Smooth muscle cell (in vitro differentiated cells): ENCODE measurements at regions not wholly inside any gene's neighbourhood (a gene's known extent, or its start where the extent isn't known, plus 50 kb on each side); places are given as distances from the start of the nearest gene placed in this dataset.
A peak's percentile ranks its signal among the peaks of the same experiment; 100 is the strongest.

ENCODE experiments used
- DNase-seq: peaks from one replicate; lab custom pipeline; 2025; ENCODE audit not compliant: unreplicated experiment; lab: John Stamatoyannopoulos, UW
- H2AFZ ChIP-seq: fragments of 200-600 bp; sonication (generic); 2 replicates; pipeline ENCODE4 v1.6.0; 2016; ENCODE audit warnings: antibody characterized with exemption, low read depth, mild to moderate bottlenecking
- H3F3A ChIP-seq: fragments of 200-600 bp; sonication (generic); 2 replicates; pipeline ENCODE4 v1.6.0; 2017; ENCODE audit warnings: antibody characterized with exemption, low read depth
- H3K27ac ChIP-seq: fragments of 200-600 bp; sonication (generic); 2 replicates; pipeline ENCODE4 v1.5.1; 2016; ENCODE audit warnings: low read depth, mild to moderate bottlenecking
- H3K27me3 ChIP-seq: fragments of 200-600 bp; sonication (generic); 2 replicates; pipeline ENCODE4 v1.6.1; 2016; ENCODE audit warnings: low read depth, mild to moderate bottlenecking
- H3K36me3 ChIP-seq: fragments of 200-600 bp; sonication (generic); 2 replicates; pipeline ENCODE4 v1.5.1; 2016; ENCODE audit warnings: low read depth
- H3K4me1 ChIP-seq: fragments of 200-600 bp; sonication (generic); 2 replicates; pipeline ENCODE4 v1.5.1; 2016; ENCODE audit warnings: low read depth
- H3K4me2 ChIP-seq: fragments of 200-600 bp; sonication (generic); 2 replicates; pipeline ENCODE4 v1.6.0; 2016; ENCODE audit warnings: mild to moderate bottlenecking
- H3K4me3 ChIP-seq: fragments of 200-600 bp; sonication (generic); 2 replicates; pipeline ENCODE4 v1.5.1; 2016; ENCODE audit warnings: mild to moderate bottlenecking
- H3K79me2 ChIP-seq: fragments of 200-600 bp; sonication (generic); 2 replicates; pipeline ENCODE4 v1.6.0; 2016; ENCODE audit warnings: low read depth, mild to moderate bottlenecking
- H3K9ac ChIP-seq: fragments of 200-600 bp; sonication (generic); 2 replicates; pipeline ENCODE4 v1.6.0; 2016; ENCODE audit warnings: low read depth
- H3K9me3 ChIP-seq: fragments of 200-600 bp; sonication (generic); replicated peaks from 2 replicates; pipeline ENCODE4 v1.5.1; 2016; ENCODE audit warnings: low read depth
- H4K20me1 ChIP-seq: fragments of 200-600 bp; sonication (generic); 2 replicates; pipeline ENCODE4 v1.6.0; 2016; ENCODE audit warnings: low read depth
- WGBS: methylation state at CpG from one replicate; pipeline ENCODE4 v1.1.7; 2016; ENCODE audit warnings: low lambda C conversion rate; 5-methylcytosine and 5-hydroxymethylcytosine counted together
- TF ChIP-seq, protein P1 (sequence below): fragments of 200-600 bp; sonication (generic); IDR thresholded peaks from 2 replicates; pipeline ENCODE4 v1.5.1; 2017; ENCODE audit warnings: borderline replicate concordance, mild to moderate bottlenecking, antibody characterized with exemption; ENCODE audit not compliant: insufficient read depth, poor library complexity, severe bottlenecking

DNA sequence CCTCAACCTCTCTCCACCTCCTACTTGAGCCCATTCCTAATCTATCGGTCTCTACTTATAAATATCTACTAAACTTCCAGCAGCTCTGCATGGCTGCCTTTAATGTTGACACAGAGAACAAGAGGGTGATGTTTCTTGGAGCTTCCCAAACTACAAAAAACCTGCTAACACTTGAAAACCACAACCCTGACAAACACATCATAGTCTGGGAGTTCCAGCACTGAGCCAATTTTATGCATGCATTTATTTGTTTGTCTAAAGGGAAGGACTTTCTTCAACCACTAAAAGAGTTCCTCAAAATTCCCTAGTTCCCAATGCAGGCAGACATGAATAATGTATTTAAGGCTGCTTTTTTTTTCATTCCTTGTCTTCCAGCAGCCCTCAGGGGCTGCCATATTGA is 331.8 kb upstream of the XYLT1 start:
- no peak overlapping the region for H3K4me3 ChIP-seq
- peaks cover 5% of the 10 kb centered on the region for H3K4me1 ChIP-seq
- no peak overlapping the region for H2AFZ ChIP-seq
- 69% methylated on average over 1 of the region's 1 CpG for whole genome bisulfite sequencing
- TF ChIP-seq, protein P1, sequence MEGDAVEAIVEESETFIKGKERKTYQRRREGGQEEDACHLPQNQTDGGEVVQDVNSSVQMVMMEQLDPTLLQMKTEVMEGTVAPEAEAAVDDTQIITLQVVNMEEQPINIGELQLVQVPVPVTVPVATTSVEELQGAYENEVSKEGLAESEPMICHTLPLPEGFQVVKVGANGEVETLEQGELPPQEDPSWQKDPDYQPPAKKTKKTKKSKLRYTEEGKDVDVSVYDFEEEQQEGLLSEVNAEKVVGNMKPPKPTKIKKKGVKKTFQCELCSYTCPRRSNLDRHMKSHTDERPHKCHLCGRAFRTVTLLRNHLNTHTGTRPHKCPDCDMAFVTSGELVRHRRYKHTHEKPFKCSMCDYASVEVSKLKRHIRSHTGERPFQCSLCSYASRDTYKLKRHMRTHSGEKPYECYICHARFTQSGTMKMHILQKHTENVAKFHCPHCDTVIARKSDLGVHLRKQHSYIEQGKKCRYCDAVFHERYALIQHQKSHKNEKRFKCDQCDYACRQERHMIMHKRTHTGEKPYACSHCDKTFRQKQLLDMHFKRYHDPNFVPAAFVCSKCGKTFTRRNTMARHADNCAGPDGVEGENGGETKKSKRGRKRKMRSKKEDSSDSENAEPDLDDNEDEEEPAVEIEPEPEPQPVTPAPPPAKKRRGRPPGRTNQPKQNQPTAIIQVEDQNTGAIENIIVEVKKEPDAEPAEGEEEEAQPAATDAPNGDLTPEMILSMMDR, result no peak
- H3K36me3 ChIP-seq, result no peaks in the 10 kb centered on the region
- H3F3A ChIP-seq, result no peaks in the 10 kb centered on the region
- no peaks in the 10 kb centered on the region for H3K27me3 ChIP-seq
- H3K9ac ChIP-seq, result no peak overlapping the region
- peak overlapping the region; percentile 79 for H3K27ac ChIP-seq
- no peaks in the 10 kb centered on the region for H3K79me2 ChIP-seq
- DNase-seq, result no peak
- H3K9me3 ChIP-seq, result no peaks in the 10 kb centered on the region
- no peaks in the 10 kb centered on the region for H4K20me1 ChIP-seq
- H3K4me2 ChIP-seq, result peak overlapping the region; percentile 11

DNA sequence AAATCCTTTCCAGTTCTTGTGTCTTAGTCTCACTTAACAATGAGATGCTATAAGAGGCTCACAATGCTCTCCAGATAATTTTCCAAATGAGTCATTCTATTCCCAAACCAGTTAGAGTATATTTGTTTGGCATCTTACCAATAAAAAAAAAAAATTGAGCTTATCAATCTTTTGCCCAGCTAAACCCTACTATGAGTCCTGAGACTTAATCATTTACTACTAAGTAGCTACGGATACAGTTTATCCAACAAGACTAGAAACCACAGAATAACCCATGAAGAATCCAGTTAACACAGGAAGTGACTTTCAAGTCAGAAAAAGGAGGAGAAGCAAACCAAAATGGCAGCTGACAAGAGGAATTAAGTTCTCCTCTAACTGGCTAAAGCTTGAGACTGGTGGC is 330.3 kb upstream of the XYLT1 start:
- H2AFZ ChIP-seq, result no peak overlapping the region

DNA sequence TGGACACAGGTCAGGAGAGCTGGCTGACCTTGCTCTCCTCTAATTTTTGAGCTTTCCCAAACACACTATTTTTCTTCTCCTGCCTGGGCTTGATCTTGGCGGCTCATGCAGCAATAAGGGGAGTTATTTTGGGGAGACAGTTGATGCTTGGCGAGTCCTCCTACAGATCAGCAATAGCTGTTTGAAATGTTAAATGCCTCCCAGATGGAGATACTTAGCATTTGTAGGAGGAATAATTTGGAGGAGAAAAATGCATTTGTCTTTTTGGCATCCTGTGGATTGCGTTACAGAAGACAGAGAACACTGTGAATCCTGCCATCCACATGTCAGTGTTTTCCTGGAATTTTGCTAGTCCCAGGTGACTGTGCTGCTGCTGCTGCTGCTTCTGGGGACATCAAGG is 328.0 kb upstream of the XYLT1 start:
- 87% methylated on average over 3 of the region's 3 CpGs for WGBS
- no peak overlapping the region for H3K4me2 ChIP-seq
- H3F3A ChIP-seq, result no peaks in the 10 kb centered on the region
- no peaks in the 10 kb centered on the region for H4K20me1 ChIP-seq
- DNase-seq, result no peak
- TF ChIP-seq, protein P1, result no peak
- H3K4me1 ChIP-seq, result no peaks in the 10 kb centered on the region
- no peak overlapping the region for H3K4me3 ChIP-seq
- no peaks in the 10 kb centered on the region for H3K79me2 ChIP-seq
- no peaks in the 10 kb centered on the region for H3K27me3 ChIP-seq
- H3K36me3 ChIP-seq, result no peaks in the 10 kb centered on the region
- H2AFZ ChIP-seq, result no peak overlapping the region
- no peaks in the 10 kb centered on the region for H3K9me3 ChIP-seq
- H3K27ac ChIP-seq, result no peak overlapping the region
- no peak overlapping the region for H3K9ac ChIP-seq

More for the DNA sequence above, 330.3 kb upstream of the XYLT1 start:
- Histone ChIP-seq H3K27ac (no peak overlapping the region), H4K20me1 (no peaks in the 10 kb centered on the region), H3K27me3 (no peaks in the 10 kb centered on the region), H3K4me3 (no peak overlapping the region), H3F3A (no peaks in the 10 kb centered on the region), H3K4me1 (peaks cover 5% of the 10 kb centered on the region), H3K4me2 (no peak overlapping the region), H3K9ac (no peak overlapping the region), H3K36me3 (no peaks in the 10 kb centered on the region), H3K79me2 (no peaks in the 10 kb centered on the region), H3K9me3 (no peaks in the 10 kb centered on the region)
- TF ChIP-seq, protein P1, result no peak
- no peak for DNase-seq
- 48% methylated on average over 1 of the region's 1 CpG for WGBS

DNA sequence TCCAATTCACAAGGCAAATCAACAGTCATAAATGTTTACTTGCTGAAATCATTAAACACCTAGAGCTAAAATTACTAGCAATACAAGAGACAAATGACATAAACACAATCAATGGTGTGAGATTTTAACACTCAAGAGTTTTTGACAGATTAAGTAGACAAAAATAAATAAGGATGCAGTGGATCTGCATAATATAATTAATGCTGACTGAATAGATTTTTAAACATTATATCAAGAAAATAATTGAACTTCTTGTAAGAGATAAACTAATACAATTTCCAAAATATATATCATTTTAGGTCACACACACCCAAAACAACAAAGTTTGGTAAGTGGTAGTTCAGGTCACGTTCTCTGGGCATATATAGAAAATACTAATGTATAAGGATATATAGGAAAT is 322.6 kb upstream of the XYLT1 start:
- Histone ChIP-seq H3K36me3 (no peaks in the 10 kb centered on the region), H4K20me1 (no peaks in the 10 kb centered on the region), H3K27me3 (peaks cover 3% of the 10 kb centered on the region), H2AFZ (no peak overlapping the region), H3K27ac (no peak overlapping the region), H3K9ac (no peak overlapping the region), H3K4me1 (no peaks in the 10 kb centered on the region), H3K4me2 (no peak overlapping the region), H3K4me3 (no peak overlapping the region), H3K79me2 (no peaks in the 10 kb centered on the region), H3F3A (no peaks in the 10 kb centered on the region), H3K9me3 (no peaks in the 10 kb centered on the region)
- WGBS, result 89% methylated on average over 1 of the region's 1 CpG
- no peak for DNase-seq
- TF ChIP-seq, protein P1, result no peak
